GM10248 (cell line): ENCODE measurements at regions not wholly inside any gene's neighbourhood (a gene's known extent, or its start where the extent isn't known, plus 50 kb on each side); places are given as distances from the start of the nearest gene placed in this dataset.

Experiments used
- CTCF ChIA-PET: fragments of 300-600 bp; sonication (Branson Sonifier 250); formaldehyde crosslinking; extraction: SDS; loops from one replicate; lab custom pipeline; 2021; ENCODE audit warnings: antibody characterized with exemption; lab: Yijun Ruan, JAX
- POLR2A ChIA-PET: fragments of 350-650 bp; sonication (Branson Sonifier 250); formaldehyde crosslinking; extraction: SDS; loops from one replicate; lab custom pipeline; 2020; ENCODE audit warnings: antibody characterized with exemption; lab: Yijun Ruan, JAX
- DNase-seq: peaks from one replicate; pipeline ENCODE4 v3.0.0; 2012; ENCODE audit errors: extremely low spot score
- CTCF ChIP-seq: IDR thresholded peaks from 2 replicates; pipeline ENCODE4 v1.5.1; 2012; ENCODE audit warnings: mild to moderate bottlenecking, low read depth; ENCODE audit errors: extremely low read depth, missing control alignments, control extremely low read depth

- ChIA-PET POLR2A (no interaction called here), CTCF (no interaction called here)
- no peak for TF ChIP-seq CTCF
- no peak for DNase-seq
Observed at GRCh38 chr10:6751363-6751762, 171.3 kb upstream of the PRKCQ start.

GRCh38 chr10:6748981-6749635 lies 169.0 kb upstream of the PRKCQ start:
- POLR2A ChIA-PET = no interaction called here
- DNase-seq = no peak

GRCh38 chr10:6748029-6748428 lies 168.0 kb upstream of the PRKCQ start:
- CTCF ChIA-PET = no interaction called here
- no peak for TF ChIP-seq CTCF
- POLR2A ChIA-PET = no interaction called here
- DNase-seq = no peak

More at GRCh38 chr10:6748981-6749635, 169.0 kb upstream of the PRKCQ start:
- CTCF ChIA-PET = no interaction called here
- no peak for TF ChIP-seq CTCF

- POLR2A ChIA-PET = no interaction called here
- no peak for DNase-seq
- no peak for TF ChIP-seq CTCF
- CTCF ChIA-PET = no interaction called here
Observed at GRCh38 chr10:6746782-6747181, 166.7 kb upstream of the PRKCQ start.

- CTCF ChIA-PET = interaction anchor here (1.0 to 1.4 kb wide), 2 partner anchors 13 to 22 kb away, joined by 3 to 4 read pairs; no protein-coding TSS in a partner anchor
- POLR2A ChIA-PET = no interaction called here
- DNase-seq = no peak
- TF ChIP-seq CTCF = no peak
Observed at GRCh38 chr10:6743291-6743849, 163.3 kb upstream of the PRKCQ start.

- POLR2A ChIA-PET = no interaction called here
- no peak for TF ChIP-seq CTCF
- DNase-seq = no peak
- CTCF ChIA-PET = no interaction called here
Observed at GRCh38 chr10:6741541-6741941, 161.5 kb upstream of the PRKCQ start.
